ENCODE measurements at regions not wholly inside any gene's neighbourhood (a gene's known extent, or its start where the extent isn't known, plus 50 kb on each side); places are given as distances from the start of the nearest gene placed in this dataset.

GRCh38 chr2:220550995-220551700 is 923.7 kb downstream of the SLC4A3 start:
- no peak for DNase-seq (ENCODE audit: low spot score)
- H3K4me1 ChIP-seq (replicated peaks) = no peaks in the 10 kb centered on the region
- TF ChIP-seq POLR2AphosphoS5 (IDR thresholded peaks at IDR 0.05) (no peak), POLR2A (IDR thresholded peaks at IDR 0.05) (no peak)
- TF ChIP-seq, protein P1, sequence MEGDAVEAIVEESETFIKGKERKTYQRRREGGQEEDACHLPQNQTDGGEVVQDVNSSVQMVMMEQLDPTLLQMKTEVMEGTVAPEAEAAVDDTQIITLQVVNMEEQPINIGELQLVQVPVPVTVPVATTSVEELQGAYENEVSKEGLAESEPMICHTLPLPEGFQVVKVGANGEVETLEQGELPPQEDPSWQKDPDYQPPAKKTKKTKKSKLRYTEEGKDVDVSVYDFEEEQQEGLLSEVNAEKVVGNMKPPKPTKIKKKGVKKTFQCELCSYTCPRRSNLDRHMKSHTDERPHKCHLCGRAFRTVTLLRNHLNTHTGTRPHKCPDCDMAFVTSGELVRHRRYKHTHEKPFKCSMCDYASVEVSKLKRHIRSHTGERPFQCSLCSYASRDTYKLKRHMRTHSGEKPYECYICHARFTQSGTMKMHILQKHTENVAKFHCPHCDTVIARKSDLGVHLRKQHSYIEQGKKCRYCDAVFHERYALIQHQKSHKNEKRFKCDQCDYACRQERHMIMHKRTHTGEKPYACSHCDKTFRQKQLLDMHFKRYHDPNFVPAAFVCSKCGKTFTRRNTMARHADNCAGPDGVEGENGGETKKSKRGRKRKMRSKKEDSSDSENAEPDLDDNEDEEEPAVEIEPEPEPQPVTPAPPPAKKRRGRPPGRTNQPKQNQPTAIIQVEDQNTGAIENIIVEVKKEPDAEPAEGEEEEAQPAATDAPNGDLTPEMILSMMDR (IDR thresholded peaks at IDR 0.05) = no peak
- no peaks in the 10 kb centered on the region for H3K9me3 ChIP-seq
- H3K27me3 ChIP-seq (replicated peaks; ENCODE audit: insufficient read depth) = no peaks in the 10 kb centered on the region
- H3K27ac ChIP-seq = no peak overlapping the region
- intact Hi-C loops (cut with DNase I) = no loop called here
- WGBS = 93% methylated on average over 2 of the region's 2 CpGs
- H3K4me3 ChIP-seq = no peak overlapping the region
- no peaks in the 10 kb centered on the region for H3K36me3 ChIP-seq

DNA sequence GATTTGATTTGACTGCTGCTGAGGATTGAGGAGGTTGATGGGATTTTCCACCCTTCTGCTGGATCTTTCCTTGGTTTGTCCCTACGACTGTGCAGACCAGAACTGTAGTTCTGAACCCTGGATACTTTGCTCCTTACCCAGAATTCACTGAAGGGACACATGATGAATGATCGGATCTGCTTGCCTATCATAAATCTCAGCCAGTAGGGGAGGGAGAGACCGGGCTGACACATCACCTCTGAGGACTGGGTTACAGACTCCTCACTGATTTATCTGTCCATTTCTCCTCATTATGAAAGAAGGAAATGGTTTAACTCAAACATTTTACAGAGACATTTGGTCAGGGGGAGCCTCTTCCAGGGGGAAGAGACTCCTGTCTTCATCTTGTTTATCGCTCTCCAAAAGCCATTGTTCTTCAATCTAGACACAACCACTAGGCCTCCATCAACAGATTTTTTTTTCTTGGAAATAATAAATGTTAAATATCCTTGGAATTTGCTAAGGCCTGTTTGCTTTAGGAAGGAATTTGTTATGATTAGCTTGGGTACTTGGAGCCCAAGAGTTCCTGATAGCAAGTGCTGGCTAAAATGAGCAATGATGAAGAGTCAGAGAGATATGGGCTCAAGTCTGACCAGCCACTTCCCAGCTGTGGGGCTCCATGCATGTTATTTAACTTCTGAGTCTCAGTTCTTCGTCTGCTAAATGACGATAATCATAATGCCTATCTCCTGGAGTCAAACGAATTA is 925.5 kb downstream of the SLC4A3 start:
- intact Hi-C loops (cut with DNase I) = no loop called here
- H3K27ac ChIP-seq = no peak overlapping the region
- no peaks in the 10 kb centered on the region for H3K9me3 ChIP-seq
- H3K36me3 ChIP-seq = no peaks in the 10 kb centered on the region
- no peaks in the 10 kb centered on the region for H3K27me3 ChIP-seq (replicated peaks; ENCODE audit: insufficient read depth)
- 77% methylated on average over 7 of the region's 7 CpGs for WGBS
- no peak for DNase-seq (ENCODE audit: low spot score)
- no peak for TF ChIP-seq POLR2A (IDR thresholded peaks at IDR 0.05)
- no peak for TF ChIP-seq POLR2AphosphoS5 (IDR thresholded peaks at IDR 0.05)
- TF ChIP-seq, protein P1 (IDR thresholded peaks at IDR 0.05) = no peak
- H3K4me1 ChIP-seq (replicated peaks) = no peaks in the 10 kb centered on the region
- H3K4me3 ChIP-seq = no peak overlapping the region

DNA sequence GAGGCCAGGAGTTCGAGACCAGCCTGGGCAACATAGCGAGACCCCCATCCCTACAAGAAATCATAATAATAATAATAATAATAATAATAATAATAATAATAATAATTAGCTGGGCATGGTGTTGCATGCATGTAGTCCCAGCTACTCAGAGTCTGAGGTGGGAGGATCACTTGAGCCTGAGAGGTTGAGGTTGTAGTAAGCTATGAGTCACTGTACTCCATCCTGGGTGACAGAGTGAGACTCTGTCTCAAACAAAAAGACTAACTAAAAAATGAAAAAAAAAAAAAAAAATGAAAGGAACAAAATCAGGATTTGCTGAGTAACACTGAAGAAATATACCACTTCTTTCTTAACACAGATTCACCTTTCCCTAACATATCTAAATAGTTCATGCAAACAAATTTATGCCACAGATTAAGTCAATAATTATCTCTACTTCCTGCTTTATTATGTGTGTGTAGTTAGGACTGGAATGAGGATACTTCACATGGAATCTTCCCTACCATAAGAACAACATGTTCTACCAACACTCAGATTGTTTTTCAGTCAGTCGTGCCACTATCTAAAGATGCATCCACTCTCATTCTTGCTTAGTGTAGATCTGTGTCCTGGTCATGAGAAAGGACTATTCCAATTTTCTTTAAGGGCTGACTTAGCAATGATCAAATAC is 928.7 kb downstream of the SLC4A3 start:
- intact Hi-C loops (cut with DNase I) = no loop called here
- WGBS = 83% methylated on average over 3 of the region's 3 CpGs
- no peaks in the 10 kb centered on the region for H3K9me3 ChIP-seq

GRCh38 chr2:220556658-220557057 is 929.2 kb downstream of the SLC4A3 start:
- Histone ChIP-seq H3K4me1 (replicated peaks) (no peaks in the 10 kb centered on the region), H3K4me3 (no peak overlapping the region), H3K27ac (no peak overlapping the region), H3K9me3 (no peaks in the 10 kb centered on the region), H3K27me3 (replicated peaks; ENCODE audit: insufficient read depth) (no peaks in the 10 kb centered on the region), H3K36me3 (no peaks in the 10 kb centered on the region)
- intact Hi-C loops (cut with DNase I) = no loop called here
- TF ChIP-seq POLR2AphosphoS5 (IDR thresholded peaks at IDR 0.05) (no peak), POLR2A (IDR thresholded peaks at IDR 0.05) (no peak)
- TF ChIP-seq, protein P1 (IDR thresholded peaks at IDR 0.05) = no peak
- DNase-seq (ENCODE audit: low spot score) = no peak
- 92% methylated on average over 1 of the region's 1 CpG for WGBS

More for the DNA sequence above, 928.7 kb downstream of the SLC4A3 start:
- TF ChIP-seq POLR2A (IDR thresholded peaks at IDR 0.05) = no peak
- TF ChIP-seq, protein P1 (IDR thresholded peaks at IDR 0.05) = no peak
- TF ChIP-seq POLR2AphosphoS5 (IDR thresholded peaks at IDR 0.05) = no peak
- no peak for DNase-seq (ENCODE audit: low spot score)
- no peaks in the 10 kb centered on the region for H3K27me3 ChIP-seq (replicated peaks; ENCODE audit: insufficient read depth)
- H3K27ac ChIP-seq = no peak overlapping the region
- no peaks in the 10 kb centered on the region for H3K36me3 ChIP-seq
- H3K4me1 ChIP-seq (replicated peaks) = no peaks in the 10 kb centered on the region
- no peak overlapping the region for H3K4me3 ChIP-seq
